HG03342 (cell line): ENCODE measurements at regions not wholly inside any gene's neighbourhood (a gene's known extent, or its start where the extent isn't known, plus 50 kb on each side); places are given as distances from the start of the nearest gene placed in this dataset.

ENCODE experiments used
- ATAC-seq: cut with Tn5 transposase; IDR thresholded peaks from one replicate; pipeline ENCODE4 v1.9.1; 2021; ENCODE audit warnings: mild to moderate bottlenecking, moderate library complexity; ENCODE audit not compliant: unreplicated experiment

DNA sequence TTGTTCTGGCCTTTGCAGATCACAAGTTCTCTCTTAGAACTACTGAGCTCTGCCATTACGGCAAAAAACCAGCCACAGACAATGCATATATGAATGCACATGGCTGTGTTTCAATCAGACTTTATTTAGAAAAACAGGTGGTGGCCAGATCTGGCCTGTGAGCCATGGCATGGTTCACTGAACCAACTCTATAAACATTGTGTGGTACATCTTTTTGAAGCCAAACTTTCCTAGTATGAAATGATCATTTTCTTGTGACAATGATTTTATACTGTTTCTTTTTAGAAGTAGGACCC, 65.9 kb upstream of the AMZ2 start:
- no peak for ATAC-seq

DNA sequence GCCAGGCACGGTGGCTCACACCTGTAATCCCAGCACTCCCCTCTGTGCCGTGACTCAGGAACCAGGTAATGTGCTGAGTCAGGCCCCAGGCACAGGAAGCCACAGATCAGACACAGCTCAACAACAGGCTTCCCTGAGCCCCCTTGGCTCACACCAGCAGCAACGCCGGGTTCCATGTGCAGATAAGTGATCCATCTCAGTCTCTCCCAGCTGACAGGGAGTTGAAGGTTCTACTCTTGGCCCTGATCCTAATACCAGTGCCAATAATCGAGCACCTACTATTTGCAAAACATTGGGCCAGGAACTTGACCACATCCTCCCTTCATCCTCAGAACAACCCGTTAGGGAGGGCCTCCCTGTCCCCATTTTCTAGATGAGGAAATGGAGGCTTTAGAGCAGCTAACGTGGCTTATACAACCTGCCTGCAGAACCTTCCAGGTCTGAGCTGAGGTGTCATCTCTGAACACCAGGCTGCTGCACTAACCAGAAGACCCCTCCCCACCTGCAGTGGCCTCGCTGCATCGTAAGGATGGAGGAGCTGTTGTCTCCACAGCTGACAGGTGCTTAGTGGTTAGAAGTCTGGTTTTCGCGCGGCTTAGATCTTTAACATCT, 64.8 kb upstream of the AMZ2 start:
- peak; percentile 42 for ATAC-seq

DNA sequence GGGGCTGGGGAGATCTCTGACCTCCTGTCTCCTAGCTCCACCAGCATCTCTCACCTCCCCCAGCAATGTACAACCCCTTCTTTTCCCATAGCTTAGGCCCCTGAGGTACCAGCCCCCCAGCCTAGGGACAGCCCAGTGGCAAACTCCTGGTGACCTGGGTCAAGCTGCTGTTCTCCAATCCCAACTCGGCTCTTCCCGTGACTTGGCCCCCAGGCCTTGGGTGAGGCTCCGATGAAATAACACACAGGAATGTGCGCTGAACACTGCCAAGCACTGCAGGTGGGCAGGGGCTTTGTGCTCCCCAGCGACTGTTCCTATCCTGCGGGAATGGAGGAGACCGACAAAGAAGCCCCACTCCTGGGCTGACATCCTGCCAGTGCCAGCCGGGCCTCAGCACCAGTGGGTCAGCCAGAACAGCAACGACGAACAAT, 63.7 kb upstream of the AMZ2 start:
- ATAC-seq = no peak

DNA sequence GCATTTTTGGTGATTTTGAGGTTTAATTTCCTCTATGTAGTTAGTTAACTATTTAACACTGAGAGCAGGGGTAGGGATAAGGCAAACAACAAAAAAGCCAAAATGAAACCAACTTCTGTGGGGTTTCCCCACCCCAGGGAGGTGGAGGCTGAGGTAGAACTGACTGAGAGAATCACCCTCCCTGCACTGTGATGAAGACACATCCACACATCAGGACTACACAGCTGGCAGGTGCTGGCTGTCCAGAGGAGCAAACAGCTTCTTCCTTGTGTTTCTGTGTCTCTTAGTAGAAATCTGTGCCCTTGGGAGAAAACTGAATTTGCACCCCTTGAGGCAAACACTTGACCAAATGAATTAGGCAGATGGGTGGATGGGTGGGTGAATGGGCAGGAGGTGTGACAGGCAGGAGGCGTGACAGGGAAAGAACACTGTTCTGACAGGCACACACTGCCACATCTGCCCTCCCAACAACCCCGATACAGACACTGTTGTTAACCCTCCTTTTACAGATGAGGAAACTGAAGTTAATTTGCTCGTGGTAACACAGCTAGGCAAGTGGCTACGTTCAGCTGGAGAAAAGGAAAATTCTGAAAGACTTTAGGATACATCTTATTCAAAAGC, 62.9 kb upstream of the AMZ2 start:
- peak; percentile 55 for ATAC-seq

DNA sequence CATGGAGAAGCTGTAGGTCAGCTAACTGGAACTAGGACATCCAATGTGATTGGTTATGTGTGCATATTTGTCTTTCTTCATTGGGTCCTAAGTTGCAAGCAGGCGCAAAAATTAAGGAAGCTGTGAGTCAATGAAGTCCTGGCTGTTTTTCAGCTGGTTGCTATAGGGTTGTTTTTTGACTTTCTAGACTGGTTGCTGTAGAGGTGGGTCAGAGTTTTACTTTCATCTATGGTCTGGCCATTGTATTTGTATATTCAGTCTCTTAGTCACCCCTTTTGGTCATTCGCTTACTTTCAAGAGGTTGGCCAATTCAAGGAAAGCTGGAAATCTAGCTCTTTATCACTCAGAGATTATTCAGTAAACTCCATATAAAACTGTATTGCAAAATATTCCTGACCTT, 62.0 kb upstream of the AMZ2 start:
- no peak for ATAC-seq

DNA sequence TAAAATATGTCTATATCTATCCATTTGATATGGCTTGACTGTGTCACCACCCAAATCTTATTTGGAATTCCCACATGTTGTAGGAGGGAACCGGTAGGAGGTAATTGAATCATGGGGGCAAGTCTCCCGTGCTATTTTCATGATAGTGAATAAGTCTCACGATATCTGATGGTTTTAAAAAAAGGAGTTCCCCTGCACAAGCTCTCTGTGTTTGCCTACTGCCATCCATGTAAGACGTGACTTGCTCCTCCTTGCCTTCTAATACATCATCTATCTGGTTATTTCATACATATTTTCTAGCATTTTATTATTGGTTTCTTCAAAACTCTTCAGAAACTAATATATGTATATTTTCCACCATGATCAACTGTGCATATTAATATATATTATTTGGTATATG, 57.3 kb upstream of the AMZ2 start:
- ATAC-seq = no peak

DNA sequence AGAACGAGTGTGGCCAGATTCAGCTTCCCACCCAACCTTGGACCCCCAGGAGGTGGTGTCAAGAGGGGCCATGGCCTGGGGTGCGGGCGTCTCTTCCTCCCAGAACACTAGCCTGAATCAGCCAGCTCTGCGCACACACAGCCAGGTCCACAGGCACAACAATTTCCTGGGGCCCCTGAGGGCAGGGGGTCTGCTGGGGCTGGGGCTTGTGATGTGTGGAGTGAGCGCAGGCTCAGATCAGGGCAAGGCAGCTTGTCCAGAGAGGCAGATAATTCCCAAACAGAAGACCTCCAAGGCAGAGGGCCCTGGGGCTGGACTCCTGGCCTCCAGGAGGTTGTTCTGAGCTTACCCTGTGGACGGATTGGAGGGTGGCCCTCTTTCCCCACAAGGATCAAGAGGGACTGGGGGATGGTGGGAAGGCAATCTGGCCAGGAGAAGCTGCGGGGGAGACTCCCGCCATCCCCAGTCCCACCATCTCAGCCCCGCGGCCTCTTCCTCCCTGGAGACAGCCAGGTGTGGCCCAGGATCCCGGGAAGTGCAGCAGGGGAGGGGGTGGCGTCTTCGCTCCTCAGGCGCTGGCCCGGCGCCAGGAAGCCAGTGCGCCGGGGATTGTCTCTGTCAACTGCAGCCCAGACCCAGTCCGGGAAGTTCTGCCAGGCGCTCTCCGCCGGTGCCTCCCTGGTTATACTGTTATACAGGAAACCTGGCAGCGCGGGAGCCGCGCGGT, 52.0 kb upstream of the AMZ2 start:
- ATAC-seq = no peak

DNA sequence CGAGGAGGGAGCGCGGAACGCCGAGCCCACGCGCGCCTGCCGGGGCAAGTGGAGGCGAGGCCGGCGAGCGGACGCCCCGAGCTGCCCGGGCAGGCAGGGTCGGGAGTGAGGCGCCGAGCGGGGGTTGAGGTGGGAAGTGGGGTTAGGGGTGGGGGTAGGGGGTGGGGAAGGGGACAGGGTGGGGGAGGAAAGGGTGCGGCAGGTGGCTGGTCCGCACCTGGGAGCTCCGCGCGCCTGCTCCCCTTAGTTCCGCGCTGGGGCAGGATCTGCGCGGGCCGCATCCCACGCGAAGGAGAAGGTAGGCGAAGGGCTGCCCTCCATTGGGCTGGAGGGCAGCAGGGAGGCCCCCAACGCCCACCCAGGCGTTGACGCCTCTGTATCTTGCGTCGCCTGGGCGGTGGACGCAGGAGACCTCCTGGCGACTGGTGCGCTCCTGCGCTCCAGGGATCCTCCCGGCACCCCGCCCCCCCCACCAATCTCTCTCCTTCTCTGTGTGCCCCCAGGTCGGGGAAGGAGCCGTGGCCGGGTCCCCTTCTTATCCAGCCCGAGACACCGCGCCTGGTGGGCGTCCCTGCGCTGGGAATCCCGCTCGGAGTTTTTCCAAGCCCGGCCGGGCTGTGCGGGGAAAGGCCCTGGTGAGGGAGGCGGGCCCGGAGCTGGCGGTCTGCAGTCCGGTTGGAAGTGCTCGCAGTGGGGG, 51.3 kb upstream of the AMZ2 start:
- ATAC-seq = no peak

DNA sequence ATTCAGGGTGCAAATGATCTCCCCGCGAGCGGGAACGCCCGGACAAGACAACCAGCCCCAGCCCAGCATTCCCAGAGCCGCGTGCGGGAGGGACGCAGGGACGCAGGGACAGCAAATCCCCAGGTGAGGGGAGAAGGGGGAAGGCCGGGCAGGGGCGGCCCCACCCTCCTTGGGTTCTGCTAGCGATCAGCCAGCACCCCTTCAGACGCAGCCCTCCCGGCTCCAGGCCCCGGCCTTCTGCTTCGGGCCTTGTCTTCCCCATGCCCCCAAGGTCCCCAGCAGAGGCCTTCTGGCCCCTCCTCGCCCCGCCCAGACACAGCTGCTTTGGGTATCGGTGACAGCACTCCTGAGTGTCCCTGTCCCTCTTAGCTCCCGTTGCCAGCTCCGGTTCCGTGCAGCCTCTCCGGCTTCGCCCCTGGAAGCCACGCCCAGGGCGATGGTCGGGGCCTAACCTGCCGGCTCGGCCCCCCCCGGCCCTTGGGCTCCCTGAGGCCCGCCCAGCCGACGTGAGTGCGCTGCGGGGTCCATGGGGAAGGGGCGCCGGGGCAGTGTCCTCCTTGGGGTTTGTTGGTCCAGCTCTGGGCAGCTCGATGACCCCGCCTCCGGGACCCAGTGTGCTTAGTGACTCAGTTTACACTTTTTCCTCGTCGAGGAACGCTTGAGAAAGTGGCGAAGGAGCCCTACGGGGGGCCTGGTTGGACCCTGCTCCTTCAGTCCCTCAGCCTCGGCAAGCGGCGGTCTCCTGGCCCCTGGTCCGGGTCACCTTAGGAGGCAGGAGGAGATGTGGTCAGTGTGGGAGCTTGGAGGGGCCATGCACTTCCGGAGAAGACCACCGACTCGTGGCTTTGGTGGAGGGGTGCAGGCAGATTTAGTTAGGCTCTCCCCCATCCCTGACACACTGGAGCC, 50.5 kb upstream of the AMZ2 start:
- ATAC-seq = no peak

DNA sequence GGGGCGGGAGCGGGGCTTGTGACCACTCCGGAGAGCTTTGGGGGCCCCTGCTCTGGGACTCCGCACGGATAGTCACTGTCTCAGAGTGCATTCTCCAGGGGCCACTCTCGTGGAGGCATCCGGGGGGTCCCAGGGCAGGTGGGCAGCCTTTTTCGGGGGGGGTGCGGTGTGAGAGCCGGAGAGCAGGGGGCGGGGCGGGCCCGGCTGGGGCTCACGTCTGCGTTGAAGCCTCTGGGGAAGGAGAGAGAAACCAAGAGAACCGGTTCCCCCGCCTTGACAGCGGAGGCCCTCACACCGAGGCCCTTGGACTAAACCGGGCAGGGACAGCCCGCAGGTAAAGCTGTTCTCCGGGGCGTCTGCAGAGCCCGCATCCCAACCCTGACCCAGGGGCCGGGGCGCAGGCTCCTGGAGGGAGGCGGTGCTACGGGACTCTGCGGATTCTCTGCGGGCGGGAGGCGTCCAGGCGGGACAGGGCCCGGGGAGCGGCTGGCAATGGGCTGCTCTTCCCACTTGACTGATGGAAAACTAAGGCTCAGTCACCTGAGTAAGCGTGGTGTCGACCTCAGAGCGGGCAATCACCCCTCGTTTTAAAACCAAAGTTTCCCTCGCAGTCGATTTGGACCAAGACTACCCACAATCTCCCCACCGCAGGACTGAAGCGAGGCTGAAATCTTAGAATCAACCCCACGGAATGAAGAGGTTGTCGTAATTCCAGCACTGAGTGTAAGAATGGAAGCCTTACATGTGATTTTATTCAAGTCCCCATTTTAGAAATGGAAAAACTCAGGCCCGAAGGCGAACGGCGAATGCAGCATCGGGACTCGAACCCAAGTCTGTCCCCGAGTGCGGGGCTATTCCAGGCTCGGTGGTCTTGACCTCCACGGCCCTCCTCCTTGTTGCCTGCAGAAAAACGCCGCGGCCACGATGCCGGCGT, 49.6 kb upstream of the AMZ2 start:
- no peak for ATAC-seq
